MCF 10A (cell line): ENCODE measurements at regions not wholly inside any gene's neighbourhood (a gene's known extent, or its start where the extent isn't known, plus 50 kb on each side); places are given as distances from the start of the nearest gene placed in this dataset.

Source experiments
- BruUV-seq: library from RNA; stranded (reverse); fragments of 400-500 nt; replicated peaks from 2 replicates; lab custom pipeline; 2021; lab: Mats Ljungman, UMichigan
- CTCF ChIA-PET: fragments of 300-600 bp; sonication (Branson Sonifier 250); formaldehyde crosslinking; extraction: SDS; loops from one replicate; lab custom pipeline; 2021; ENCODE audit warnings: antibody characterized with exemption, inconsistent platforms; lab: Yijun Ruan, JAX
- POLR2A ChIA-PET: fragments of 300-600, 350-650 bp; sonication (Branson Sonifier 250); formaldehyde crosslinking; extraction: SDS; loops from one replicate; lab custom pipeline; 2020; ENCODE audit warnings: antibody characterized with exemption, inconsistent platforms; lab: Yijun Ruan, JAX
- DNase-seq: peaks from one replicate; pipeline ENCODE4 v3.0.0-alpha.2; 2018; ENCODE audit not compliant: unreplicated experiment
- H3K27ac Mint-ChIP-seq: one replicate; pipeline ENCODE4 v1.8.0; 2022; ENCODE audit warnings: mild to moderate bottlenecking, low read depth, mixed read lengths; ENCODE audit not compliant: unreplicated experiment
- H3K27me3 Mint-ChIP-seq: one replicate; pipeline ENCODE4 v1.8.0; 2022; ENCODE audit warnings: mixed read lengths; ENCODE audit not compliant: insufficient read depth, unreplicated experiment
- H3K36me3 Mint-ChIP-seq: one replicate; pipeline ENCODE4 v1.8.0; 2022; ENCODE audit warnings: mild to moderate bottlenecking, moderate library complexity, mixed read lengths; ENCODE audit not compliant: insufficient read depth, unreplicated experiment
- H3K4me1 Mint-ChIP-seq: one replicate; pipeline ENCODE4 v1.8.0; 2022; ENCODE audit warnings: mixed read lengths; ENCODE audit not compliant: insufficient read depth, unreplicated experiment
- H3K4me3 Mint-ChIP-seq: one replicate; pipeline ENCODE4 v1.8.0; 2022; ENCODE audit warnings: mild to moderate bottlenecking, moderate library complexity, mixed read lengths; ENCODE audit not compliant: unreplicated experiment
- H3K9me3 Mint-ChIP-seq: one replicate; pipeline ENCODE4 v1.8.0; 2022; ENCODE audit warnings: mixed read lengths; ENCODE audit not compliant: unreplicated experiment
- CTCF ChIP-seq: fragments of 200-600 bp; IDR thresholded peaks from one replicate; pipeline ENCODE4 v1.8.0; 2022; ENCODE audit warnings: antibody characterized with exemption, mild to moderate bottlenecking; ENCODE audit not compliant: unreplicated experiment
- intact Hi-C: fragments of 100-400 bp; cut with micrococcal nuclease; formaldehyde crosslinking; loops from 2 replicates; pipeline ENCODE4 v1.14.1; 2022

GRCh38 chr7:84339306-84339705 lies 144.7 kb upstream of the SEMA3A start:
- BruUV-seq: no TSS peak
- POLR2A ChIA-PET: no interaction called here
- intact Hi-C loops: no loop called here
- Mint-ChIP-seq H3K27me3 (no peaks in the 10 kb centered on the region), H3K4me3 (no peak overlapping the region), H3K27ac (no peak overlapping the region), H3K36me3 (no peaks in the 10 kb centered on the region), H3K4me1 (no peaks in the 10 kb centered on the region), H3K9me3 (no peaks in the 10 kb centered on the region)
- TF ChIP-seq CTCF: no peak
- CTCF ChIA-PET: no interaction called here
- DNase-seq: no peak

- no TSS peak for BruUV-seq
- Mint-ChIP-seq H3K27me3 (no peaks in the 10 kb centered on the region), H3K9me3 (no peaks in the 10 kb centered on the region), H3K27ac (no peak overlapping the region), H3K4me1 (no peaks in the 10 kb centered on the region), H3K36me3 (no peaks in the 10 kb centered on the region), H3K4me3 (no peak overlapping the region)
- TF ChIP-seq CTCF: no peak
- CTCF ChIA-PET: interaction anchor here (1.2 kb wide), 1 partner anchor 9 kb away, joined by 3 read pairs; no protein-coding TSS in a partner anchor
- intact Hi-C loops: no loop called here
- POLR2A ChIA-PET: no interaction called here
- DNase-seq: peak; percentile 58
These were observed 142.8 kb upstream of the SEMA3A start for GRCh38 chr7:84337429-84337828.

GRCh38 chr7:84336766-84337165 lies 142.2 kb upstream of the SEMA3A start:
- no peak for TF ChIP-seq CTCF
- no peaks in the 10 kb centered on the region for H3K9me3 Mint-ChIP-seq
- no TSS peak for BruUV-seq
- CTCF ChIA-PET: interaction anchor here (1.0 to 1.2 kb wide), 2 partner anchors 8 to 11 kb away, joined by 3 read pairs; no protein-coding TSS in a partner anchor
- intact Hi-C loops: no loop called here
- no peaks in the 10 kb centered on the region for H3K4me1 Mint-ChIP-seq
- POLR2A ChIA-PET: no interaction called here
- H3K27me3 Mint-ChIP-seq: no peaks in the 10 kb centered on the region
- H3K27ac Mint-ChIP-seq: no peak overlapping the region
- H3K4me3 Mint-ChIP-seq: no peak overlapping the region
- no peaks in the 10 kb centered on the region for H3K36me3 Mint-ChIP-seq
- DNase-seq: no peak

- no peak overlapping the region for H3K4me3 Mint-ChIP-seq
- CTCF ChIA-PET: interaction anchor here (1.0 kb wide), 1 partner anchor 10 kb away, joined by 3 read pairs; no protein-coding TSS in a partner anchor
- no peaks in the 10 kb centered on the region for H3K4me1 Mint-ChIP-seq
- POLR2A ChIA-PET: no interaction called here
- intact Hi-C loops: no loop called here
- no peak overlapping the region for H3K27ac Mint-ChIP-seq
- BruUV-seq: no TSS peak
- H3K27me3 Mint-ChIP-seq: no peaks in the 10 kb centered on the region
- TF ChIP-seq CTCF: no peak
- no peaks in the 10 kb centered on the region for H3K36me3 Mint-ChIP-seq
- DNase-seq: no peak
- H3K9me3 Mint-ChIP-seq: no peaks in the 10 kb centered on the region
These were observed 141.7 kb upstream of the SEMA3A start for GRCh38 chr7:84336303-84336702.
